ENCODE measurements at regions not wholly inside any gene's neighbourhood (a gene's known extent, or its start where the extent isn't known, plus 50 kb on each side); places are given as distances from the start of the nearest gene placed in this dataset.

- TF ChIP-seq FOXP2 (optimal IDR thresholded peaks at IDR 0.05; ENCODE audit: control extremely low read depth, extremely low read length, insufficient read depth): no peak
- TF ChIP-seq EZH2 (IDR thresholded peaks at IDR 0.05): no peak
- TF ChIP-seq POLR2AphosphoS5 (IDR thresholded peaks at IDR 0.05; ENCODE audit: borderline replicate concordance, low read depth, low read length): no peak
- H3K9ac ChIP-seq (ENCODE audit: insufficient read length): no peak overlapping the region
- H3K27ac ChIP-seq: no peak overlapping the region
- no peak for DNase-seq (ENCODE audit: low read depth, low spot score)
- no peaks in the 10 kb centered on the region for H3K9me3 ChIP-seq (ENCODE audit: low read depth, low read length)
- H3K4me3 ChIP-seq: no peak overlapping the region
- no peaks in the 10 kb centered on the region for H3K36me3 ChIP-seq (ENCODE audit: insufficient read depth, low read length)
Measured at GRCh38 chr18:76699923-76700322, 122.4 kb upstream of the ZNF236 start.

DNA sequence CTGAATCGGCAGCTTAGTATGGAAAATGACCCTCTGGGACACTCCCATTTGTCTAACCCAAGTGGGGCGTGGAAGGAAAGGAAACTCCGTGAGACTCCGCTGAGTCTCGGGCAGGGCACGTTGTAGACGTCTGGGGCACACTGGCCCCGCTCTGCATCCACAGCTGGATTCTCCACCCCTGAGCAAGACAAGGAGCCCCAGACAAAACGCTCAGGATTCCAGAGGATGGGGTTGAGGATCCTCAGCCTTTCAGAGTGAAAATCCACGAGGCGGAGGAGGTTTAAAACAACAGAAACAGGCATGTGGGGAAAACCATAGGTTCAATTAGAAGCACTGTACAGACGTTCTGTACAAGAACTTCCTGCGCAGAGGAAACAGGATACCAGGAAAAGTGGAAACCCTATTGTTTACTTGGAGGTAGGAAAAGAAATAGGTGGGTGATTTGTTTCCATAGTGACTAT is 124.9 kb upstream of the ZNF236 start:
- Histone ChIP-seq H3K36me3 (ENCODE audit: insufficient read depth, low read length) (no peaks in the 10 kb centered on the region), H3K4me3 (no peak overlapping the region), H3K27ac (no peak overlapping the region), H3K9me3 (ENCODE audit: low read depth, low read length) (no peaks in the 10 kb centered on the region), H3K9ac (ENCODE audit: insufficient read length) (no peak overlapping the region)
- no peak for DNase-seq (ENCODE audit: low read depth, low spot score)
- TF ChIP-seq POLR2AphosphoS5 (IDR thresholded peaks at IDR 0.05; ENCODE audit: borderline replicate concordance, low read depth, low read length) (no peak), EZH2 (IDR thresholded peaks at IDR 0.05) (no peak), FOXP2 (optimal IDR thresholded peaks at IDR 0.05; ENCODE audit: control extremely low read depth, extremely low read length, insufficient read depth) (no peak)

GRCh38 chr18:76691800-76692199 is 130.6 kb upstream of the ZNF236 start:
- H3K9ac ChIP-seq (ENCODE audit: insufficient read length): no peak overlapping the region
- no peaks in the 10 kb centered on the region for H3K36me3 ChIP-seq (ENCODE audit: insufficient read depth, low read length)
- H3K27ac ChIP-seq: no peak overlapping the region
- H3K4me3 ChIP-seq: no peak overlapping the region
- TF ChIP-seq POLR2AphosphoS5 (IDR thresholded peaks at IDR 0.05; ENCODE audit: borderline replicate concordance, low read depth, low read length) (no peak), EZH2 (IDR thresholded peaks at IDR 0.05) (no peak), FOXP2 (optimal IDR thresholded peaks at IDR 0.05; ENCODE audit: control extremely low read depth, extremely low read length, insufficient read depth) (no peak)
- no peak for DNase-seq (ENCODE audit: low read depth, low spot score)
- H3K9me3 ChIP-seq (ENCODE audit: low read depth, low read length): no peaks in the 10 kb centered on the region

DNA sequence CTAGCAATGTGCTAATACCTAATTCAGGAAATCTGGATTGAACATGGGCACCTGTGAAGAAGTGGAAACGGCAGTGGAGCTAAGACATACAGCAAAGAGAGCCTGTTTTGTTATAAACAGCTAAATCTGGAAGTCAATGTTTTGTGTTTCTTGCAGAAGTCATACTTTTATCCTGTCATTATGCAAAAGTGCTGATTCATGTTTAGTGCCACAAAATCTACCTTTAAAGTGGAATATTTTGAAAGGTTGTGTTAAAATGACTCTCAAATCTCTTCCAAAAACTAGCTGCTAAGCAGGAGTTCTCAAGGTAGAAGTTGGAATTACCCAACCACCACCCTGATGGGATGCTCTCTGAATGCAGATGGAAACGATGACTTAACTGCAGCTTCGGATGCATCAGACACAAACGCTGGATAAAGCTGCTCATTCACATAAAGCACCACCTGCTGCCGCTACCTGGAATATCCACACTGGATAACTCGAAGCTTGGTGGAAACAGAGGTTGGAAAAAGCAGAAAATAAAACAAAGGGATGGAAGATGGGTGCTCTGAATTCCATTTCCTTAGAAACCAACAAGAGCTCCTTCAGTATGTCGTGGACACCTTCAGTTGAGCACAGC is 132.6 kb upstream of the ZNF236 start:
- TF ChIP-seq FOXP2 (optimal IDR thresholded peaks at IDR 0.05; ENCODE audit: control extremely low read depth, extremely low read length, insufficient read depth) (no peak), EZH2 (IDR thresholded peaks at IDR 0.05) (no peak), POLR2AphosphoS5 (IDR thresholded peaks at IDR 0.05; ENCODE audit: borderline replicate concordance, low read depth, low read length) (no peak)
- no peaks in the 10 kb centered on the region for H3K9me3 ChIP-seq (ENCODE audit: low read depth, low read length)
- DNase-seq (ENCODE audit: low read depth, low spot score): no peak

DNA sequence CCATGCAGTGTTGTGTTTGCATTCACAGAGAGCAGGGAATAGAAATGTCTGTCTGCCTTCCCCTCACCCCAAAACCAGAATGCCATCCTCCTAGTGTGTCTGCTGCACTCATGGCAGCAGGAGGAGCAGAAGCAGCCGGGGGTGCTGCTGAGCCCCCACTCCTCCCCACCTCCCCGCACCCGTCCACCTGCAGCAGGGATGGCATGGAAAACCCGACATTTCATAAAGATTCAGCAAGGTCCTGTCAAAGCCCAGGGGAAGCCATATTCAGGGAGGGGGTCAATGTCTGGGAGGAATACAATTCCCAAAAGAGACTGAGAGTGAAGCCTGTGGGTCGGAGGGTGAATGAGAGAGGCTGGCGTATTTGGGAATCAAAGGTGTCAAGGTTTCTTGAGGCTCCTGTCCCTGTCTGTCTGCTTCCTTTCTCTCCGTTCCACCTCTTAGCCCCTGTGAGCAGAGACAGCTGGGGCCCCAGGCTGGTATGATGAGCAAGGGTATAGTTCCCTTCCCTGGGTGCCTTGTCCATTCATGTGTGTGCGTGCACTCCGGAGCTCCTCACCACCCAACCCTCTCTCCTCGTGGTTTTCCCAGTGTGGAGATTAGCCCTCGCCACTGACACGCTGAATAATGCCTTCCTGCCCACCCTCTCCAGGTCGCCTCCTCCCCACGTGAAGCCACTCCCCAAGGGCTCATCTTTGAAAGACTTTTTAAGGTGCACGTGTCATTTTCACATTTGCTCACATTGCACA is 133.5 kb upstream of the ZNF236 start:
- no peaks in the 10 kb centered on the region for H3K9me3 ChIP-seq (ENCODE audit: low read depth, low read length)
- no peak overlapping the region for H3K27ac ChIP-seq
- no peak overlapping the region for H3K9ac ChIP-seq (ENCODE audit: insufficient read length)
- no peak for TF ChIP-seq POLR2AphosphoS5 (IDR thresholded peaks at IDR 0.05; ENCODE audit: borderline replicate concordance, low read depth, low read length)
- no peak for TF ChIP-seq FOXP2 (optimal IDR thresholded peaks at IDR 0.05; ENCODE audit: control extremely low read depth, extremely low read length, insufficient read depth)
- TF ChIP-seq EZH2 (IDR thresholded peaks at IDR 0.05): no peak
- no peaks in the 10 kb centered on the region for H3K36me3 ChIP-seq (ENCODE audit: insufficient read depth, low read length)
- no peak for DNase-seq (ENCODE audit: low read depth, low spot score)
- H3K4me3 ChIP-seq: peak overlapping the region; percentile 67

More for the DNA sequence above, 132.6 kb upstream of the ZNF236 start:
- Histone ChIP-seq H3K27ac (no peak overlapping the region), H3K4me3 (peak overlapping the region; percentile 67), H3K9ac (ENCODE audit: insufficient read length) (no peak overlapping the region), H3K36me3 (ENCODE audit: insufficient read depth, low read length) (no peaks in the 10 kb centered on the region)

GRCh38 chr18:76687304-76687962 is 134.9 kb upstream of the ZNF236 start:
- no peak overlapping the region for H3K27ac ChIP-seq
- no peaks in the 10 kb centered on the region for H3K9me3 ChIP-seq (ENCODE audit: low read depth, low read length)
- no peaks in the 10 kb centered on the region for H3K36me3 ChIP-seq (ENCODE audit: insufficient read depth, low read length)
- no peak for TF ChIP-seq POLR2AphosphoS5 (IDR thresholded peaks at IDR 0.05; ENCODE audit: borderline replicate concordance, low read depth, low read length)
- no peak for TF ChIP-seq EZH2 (IDR thresholded peaks at IDR 0.05)
- no peak for TF ChIP-seq FOXP2 (optimal IDR thresholded peaks at IDR 0.05; ENCODE audit: control extremely low read depth, extremely low read length, insufficient read depth)
- DNase-seq (ENCODE audit: low read depth, low spot score): no peak
- no peak overlapping the region for H3K9ac ChIP-seq (ENCODE audit: insufficient read length)
- no peak overlapping the region for H3K4me3 ChIP-seq

GRCh38 chr18:76686737-76687231 is 135.6 kb upstream of the ZNF236 start:
- Histone ChIP-seq H3K4me3 (no peak overlapping the region), H3K27ac (no peak overlapping the region), H3K36me3 (ENCODE audit: insufficient read depth, low read length) (no peaks in the 10 kb centered on the region), H3K9ac (ENCODE audit: insufficient read length) (no peak overlapping the region), H3K9me3 (ENCODE audit: low read depth, low read length) (no peaks in the 10 kb centered on the region)
- DNase-seq (ENCODE audit: low read depth, low spot score): no peak
- no peak for TF ChIP-seq FOXP2 (optimal IDR thresholded peaks at IDR 0.05; ENCODE audit: control extremely low read depth, extremely low read length, insufficient read depth)
- no peak for TF ChIP-seq EZH2 (IDR thresholded peaks at IDR 0.05)
- no peak for TF ChIP-seq POLR2AphosphoS5 (IDR thresholded peaks at IDR 0.05; ENCODE audit: borderline replicate concordance, low read depth, low read length)

GRCh38 chr18:76685860-76686259 is 136.5 kb upstream of the ZNF236 start:
- no peak for DNase-seq (ENCODE audit: low read depth, low spot score)
- no peaks in the 10 kb centered on the region for H3K36me3 ChIP-seq (ENCODE audit: insufficient read depth, low read length)
- H3K9me3 ChIP-seq (ENCODE audit: low read depth, low read length): no peaks in the 10 kb centered on the region
- no peak overlapping the region for H3K27ac ChIP-seq
- no peak overlapping the region for H3K9ac ChIP-seq (ENCODE audit: insufficient read length)
- no peak overlapping the region for H3K4me3 ChIP-seq
- TF ChIP-seq FOXP2 (optimal IDR thresholded peaks at IDR 0.05; ENCODE audit: control extremely low read depth, extremely low read length, insufficient read depth) (no peak), POLR2AphosphoS5 (IDR thresholded peaks at IDR 0.05; ENCODE audit: borderline replicate concordance, low read depth, low read length) (no peak), EZH2 (IDR thresholded peaks at IDR 0.05) (no peak)

Measured in SK-N-MC (cell line).